GM21381 (cell line): ENCODE measurements at regions not wholly inside any gene's neighbourhood (a gene's known extent, or its start where the extent isn't known, plus 50 kb on each side); places are given as distances from the start of the nearest gene placed in this dataset.

ENCODE experiments used
- ATAC-seq: cut with Tn5 transposase; IDR thresholded peaks from one replicate; pipeline ENCODE4 v1.9.1; 2021; ENCODE audit warnings: mild to moderate bottlenecking, moderate library complexity; ENCODE audit not compliant: unreplicated experiment

- ATAC-seq = no peak
Measured at GRCh38 chr3:80247766-80248165, 480.0 kb upstream of the ROBO1 start.

DNA sequence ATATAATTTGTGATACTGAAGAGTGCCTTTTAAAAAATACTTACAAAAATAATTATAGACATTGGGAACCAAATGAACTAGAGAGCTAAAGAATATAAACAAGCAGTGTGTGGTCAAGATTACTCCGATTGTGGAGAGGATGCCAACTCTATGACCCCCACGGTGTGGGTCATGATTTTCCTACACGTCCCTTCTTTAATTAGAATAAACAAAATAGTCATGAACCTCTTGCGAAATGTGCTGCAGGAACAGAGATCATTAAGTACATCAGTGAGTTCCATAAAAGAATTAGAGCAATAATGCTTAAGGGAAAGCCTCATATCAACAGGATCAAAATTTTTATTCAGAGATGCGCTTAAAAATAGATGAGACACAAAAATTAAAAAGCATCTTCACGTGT is 476.6 kb upstream of the ROBO1 start:
- no peak for ATAC-seq

- ATAC-seq = no peak
Measured at GRCh38 chr3:80241791-80242190, 474.0 kb upstream of the ROBO1 start.

GRCh38 chr3:80239301-80239700 is 471.5 kb upstream of the ROBO1 start:
- ATAC-seq = no peak

DNA sequence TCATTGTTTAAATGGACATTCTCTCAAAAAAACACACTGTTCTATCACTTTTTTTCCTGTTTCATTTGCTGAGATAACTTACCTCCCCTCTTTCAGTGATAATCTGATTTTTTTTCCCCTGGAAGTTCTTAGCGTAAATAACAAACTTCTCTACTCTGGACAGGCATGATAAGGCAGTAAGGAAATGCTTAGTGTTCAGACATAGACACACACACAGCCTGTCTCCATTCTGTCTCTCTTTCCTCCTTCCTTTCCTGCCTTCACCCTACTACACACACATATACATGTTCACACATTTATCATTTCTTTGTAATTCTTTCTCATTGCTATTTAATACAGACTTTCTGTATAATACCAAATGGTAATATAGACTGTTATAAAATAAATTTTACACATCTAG is 470.8 kb upstream of the ROBO1 start:
- ATAC-seq = no peak

GRCh38 chr3:80238152-80238551 is 470.4 kb upstream of the ROBO1 start:
- ATAC-seq = no peak

GRCh38 chr3:80234706-80235105 is 466.9 kb upstream of the ROBO1 start:
- ATAC-seq = no peak

- ATAC-seq = no peak
Measured at GRCh38 chr3:80233576-80233975, 465.8 kb upstream of the ROBO1 start.

GRCh38 chr3:80232760-80233159 is 465.0 kb upstream of the ROBO1 start:
- no peak for ATAC-seq

DNA sequence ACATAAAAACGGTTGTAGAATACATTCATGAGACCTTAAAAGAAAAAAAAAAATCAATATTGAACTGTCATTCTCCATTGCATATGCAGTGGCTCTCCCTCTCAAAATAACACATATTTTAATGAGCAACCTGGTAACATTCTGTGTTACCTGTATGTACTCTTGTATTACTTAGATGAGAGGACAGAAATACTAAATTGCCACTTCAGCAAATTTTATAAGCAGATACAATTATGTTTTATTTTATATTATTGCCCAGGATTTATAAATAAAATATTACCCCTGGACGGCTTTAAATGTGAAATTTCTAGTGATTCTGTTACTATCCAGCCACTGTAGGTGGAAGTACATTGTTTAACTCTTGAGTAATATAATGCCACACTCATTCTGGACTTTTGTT is 463.2 kb upstream of the ROBO1 start:
- ATAC-seq = no peak

DNA sequence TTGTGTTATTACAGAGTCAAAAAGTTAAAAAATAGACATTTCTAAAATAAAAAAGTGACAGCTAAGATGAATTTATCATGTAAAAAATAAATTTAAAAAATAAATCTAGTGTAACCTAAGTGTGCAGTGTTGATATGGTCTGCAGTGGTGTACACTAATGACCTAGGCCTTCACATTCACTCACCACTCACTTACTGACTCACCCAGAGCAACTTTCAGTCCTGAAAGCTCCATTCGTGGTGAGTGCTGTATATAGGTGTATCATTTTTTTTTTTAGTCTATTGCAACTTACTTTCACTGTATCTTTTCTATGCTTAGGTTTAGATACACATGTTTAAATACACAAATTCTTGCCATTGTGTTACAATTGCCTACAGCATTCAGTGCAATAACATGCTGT is 459.4 kb upstream of the ROBO1 start:
- ATAC-seq = no peak

- no peak for ATAC-seq
Measured at GRCh38 chr3:80215191-80215590, 447.4 kb upstream of the ROBO1 start.

- ATAC-seq = no peak
Measured at GRCh38 chr3:80213086-80213485, 445.3 kb upstream of the ROBO1 start.

DNA sequence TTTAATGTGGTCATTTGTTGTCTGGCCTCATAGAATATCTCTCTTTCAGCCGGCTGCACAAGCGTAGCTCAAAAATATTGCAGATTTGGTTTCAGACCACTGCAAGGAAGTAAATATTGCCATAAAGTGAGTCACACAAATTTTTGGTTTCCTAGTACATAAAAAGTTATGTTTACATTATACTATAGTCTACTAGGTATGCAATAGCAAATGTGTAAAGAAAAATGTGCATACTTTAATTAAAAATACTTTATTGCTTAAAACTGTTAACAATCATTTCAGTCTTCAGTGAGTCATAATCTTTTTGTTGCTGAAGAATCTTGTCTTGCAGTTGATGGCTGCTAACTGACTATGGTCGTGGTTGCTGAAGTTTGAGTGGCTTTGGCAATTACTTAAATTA is 425.1 kb upstream of the ROBO1 start:
- no peak for ATAC-seq

GRCh38 chr3:80190051-80190450 is 422.3 kb upstream of the ROBO1 start:
- ATAC-seq = no peak

- ATAC-seq = no peak
Measured at GRCh38 chr3:80187981-80188380, 420.2 kb upstream of the ROBO1 start.

GRCh38 chr3:80159990-80160506 is 392.2 kb upstream of the ROBO1 start:
- ATAC-seq = no peak

- no peak for ATAC-seq
Measured at GRCh38 chr3:80158332-80158731, 390.5 kb upstream of the ROBO1 start.

DNA sequence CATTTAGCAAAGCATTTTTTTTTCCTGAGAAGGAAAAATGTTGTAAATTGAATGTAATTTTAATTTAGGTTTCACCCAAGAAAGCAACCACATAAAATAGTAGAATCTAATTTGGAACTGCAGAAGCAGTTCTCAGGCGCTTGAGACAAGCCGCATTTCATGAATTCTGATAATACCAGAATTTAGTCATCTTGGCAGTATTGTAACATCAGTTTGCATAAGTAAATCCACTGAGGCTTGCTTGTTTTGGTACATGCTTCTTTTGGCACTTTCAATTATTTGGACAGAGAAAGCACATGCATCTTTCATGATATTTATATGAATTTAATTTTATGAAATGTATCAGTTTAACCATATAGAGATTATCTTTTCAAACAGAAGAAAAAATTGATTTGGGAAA is 389.7 kb upstream of the ROBO1 start:
- ATAC-seq = no peak

- no peak for ATAC-seq
Measured at GRCh38 chr3:80152692-80153091, 384.9 kb upstream of the ROBO1 start.

- no peak for ATAC-seq
Measured at GRCh38 chr3:80142714-80143113, 374.9 kb upstream of the ROBO1 start.

DNA sequence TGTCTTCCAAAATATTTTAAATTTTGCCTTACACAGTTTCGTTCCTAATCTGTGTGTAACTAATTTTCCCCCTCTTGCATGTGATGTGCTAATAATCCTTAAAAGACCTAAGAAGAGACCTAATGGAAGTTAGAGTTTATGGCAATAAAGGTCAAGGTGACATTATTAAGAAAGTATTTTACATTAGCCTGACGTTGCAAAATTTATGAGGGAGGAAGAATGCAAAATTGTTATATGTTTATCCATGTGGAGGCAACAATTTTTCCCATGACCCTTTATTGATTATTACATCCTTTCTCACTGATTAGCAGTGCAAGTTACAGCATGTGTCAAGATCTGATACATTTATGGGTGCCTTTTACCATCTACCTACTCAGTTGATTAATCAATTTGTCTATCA is 373.8 kb upstream of the ROBO1 start:
- no peak for ATAC-seq

DNA sequence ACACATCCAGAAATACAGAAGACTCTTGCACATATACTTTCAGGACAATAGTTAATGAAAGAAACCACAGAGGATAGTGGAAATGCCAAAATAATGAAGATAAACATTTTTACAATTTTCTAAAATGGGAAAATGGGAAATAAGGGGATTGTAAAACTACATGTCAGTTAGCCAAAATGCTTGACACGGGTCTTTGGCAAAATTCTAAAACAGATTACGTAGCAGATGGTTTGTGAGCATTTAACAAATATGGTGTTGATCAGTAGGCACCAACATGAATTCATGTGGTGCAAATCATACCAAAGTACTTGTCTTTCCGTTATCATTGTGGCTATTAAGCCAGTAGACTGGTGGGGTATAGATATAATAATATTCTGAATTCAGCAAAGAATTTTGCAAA is 348.5 kb upstream of the ROBO1 start:
- no peak for ATAC-seq

DNA sequence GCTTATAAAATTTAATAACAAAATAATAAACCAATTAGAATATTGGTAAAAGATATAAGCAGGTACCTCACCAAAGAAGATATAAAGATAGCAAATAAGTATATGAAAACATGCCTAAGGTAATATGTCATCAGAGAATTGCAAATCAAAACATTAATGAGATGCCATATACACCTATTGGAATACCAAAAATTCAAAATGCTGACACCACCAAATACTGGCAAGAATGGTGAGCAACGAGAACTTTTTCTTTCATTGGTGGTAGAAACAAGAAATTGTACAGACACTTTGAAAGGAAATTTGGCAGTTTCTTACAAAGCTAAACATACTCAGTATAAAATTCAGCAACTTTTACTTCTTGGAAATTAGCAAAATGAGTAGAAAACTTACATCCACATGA is 346.9 kb upstream of the ROBO1 start:
- ATAC-seq = no peak
